ENCODE measurements at regions not wholly inside any gene's neighbourhood (a gene's known extent, or its start where the extent isn't known, plus 50 kb on each side); places are given as distances from the start of the nearest gene placed in this dataset.

- TF ChIP-seq POLR2A (IDR thresholded peaks at IDR 0.05) (no peak), CTCF (IDR thresholded peaks at IDR 0.05) (no peak), EP300 (IDR thresholded peaks at IDR 0.05) (no peak)
Measured at GRCh38 chr4:27911047-27911446, 1050.4 kb downstream of the STIM2 start.

All from tibial nerve (tissue), 4 donors.